ENCODE measurements at regions not wholly inside any gene's neighbourhood (a gene's known extent, or its start where the extent isn't known, plus 50 kb on each side); places are given as distances from the start of the nearest gene placed in this dataset.

DNA sequence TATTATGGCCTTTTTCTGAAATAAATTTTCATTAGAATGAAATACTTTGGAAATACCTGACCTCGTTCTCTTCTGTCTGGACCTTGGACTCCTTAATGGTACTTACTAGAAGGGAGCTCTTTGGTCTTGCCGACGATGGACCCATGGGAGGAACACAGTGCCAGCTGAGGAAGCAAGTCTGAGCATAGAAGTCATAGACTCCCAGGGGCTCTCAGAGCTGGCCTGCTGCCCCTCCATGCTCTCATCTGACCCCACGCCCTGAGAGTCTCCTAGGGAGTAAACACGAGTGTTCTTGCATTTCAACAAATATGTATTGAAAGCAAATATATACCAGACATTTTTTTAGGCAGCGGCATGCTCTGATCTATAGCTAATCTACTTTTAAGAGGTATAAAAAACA, 87.8 kb downstream of the PLEKHG1 start (continued):
- TF ChIP-seq ZNF160 (CRISPR knock-in tag; IDR thresholded peaks at IDR 0.05): no peak

DNA sequence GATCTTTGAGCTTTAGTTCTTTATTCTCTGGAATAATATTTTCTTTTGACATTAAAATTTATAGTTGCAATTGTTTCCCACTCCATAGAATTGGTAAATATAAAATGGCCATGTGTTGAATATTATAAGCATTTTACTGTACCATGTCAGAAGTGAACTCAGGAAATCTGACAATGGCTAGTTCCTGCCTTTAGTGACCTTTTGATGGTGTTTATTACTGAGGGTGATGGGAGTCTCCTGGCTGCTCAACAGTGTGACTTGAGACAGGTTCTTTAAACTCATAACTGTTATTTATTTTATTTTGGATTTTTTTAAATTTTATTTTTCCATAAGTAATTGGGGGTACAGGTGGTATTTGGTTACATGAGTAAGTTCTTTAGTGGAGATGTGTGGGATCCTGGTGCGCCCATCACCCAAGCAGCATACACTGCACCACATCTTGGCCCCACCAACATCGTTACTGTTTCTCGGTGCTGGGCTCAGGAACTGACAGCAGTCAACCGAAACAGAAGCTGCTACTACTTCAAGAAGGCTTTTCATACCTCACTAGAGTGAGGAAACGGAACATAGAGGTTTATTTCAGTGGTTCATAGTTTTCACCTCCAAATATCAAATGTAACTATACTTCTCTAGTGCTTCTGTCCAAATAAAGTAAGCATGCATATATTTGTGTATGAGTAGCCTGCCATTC, 90.4 kb downstream of the PLEKHG1 start:
- Histone ChIP-seq H3K4me3 (replicated peaks in 1 of 3; ENCODE audit: insufficient read depth in 1 of 3, low read depth in 2 of 3, low read length in 3 of 3) (no peak overlapping the region), H2AFZ (ENCODE audit: low read length) (no peak overlapping the region), H3K27me3 (ENCODE audit: control insufficient read depth in 1 of 2, insufficient read depth in 2 of 2, low read length in 2 of 2) (no peaks in the 10 kb centered on the region), H3K4me1 (ENCODE audit: insufficient read depth, low read length) (peaks cover 12% of the 10 kb centered on the region), H4K20me1 (ENCODE audit: insufficient read depth, low read length) (no peaks in the 10 kb centered on the region), H3K79me2 (ENCODE audit: insufficient read depth, low read length) (no peaks in the 10 kb centered on the region), H3K9ac (ENCODE audit: insufficient read depth, low read depth, low read length) (no peak overlapping the region), H3K27ac (ENCODE audit: extremely low read length, insufficient read depth, low read length) (no peak overlapping the region), H3K4me2 (ENCODE audit: low read depth, low read length) (no peak overlapping the region), H3K36me3 (replicated peaks in 1 of 2; ENCODE audit: control insufficient read depth in 1 of 2, insufficient read depth in 2 of 2, low read length in 2 of 2) (no peaks in the 10 kb centered on the region), H3K9me3 (ENCODE audit: low read length) (no peaks in the 10 kb centered on the region)
- ChIA-PET CTCF (ENCODE audit: low intra/inter-chr PET ratio, low total read pairs) (no interaction called here), POLR2A (no interaction called here)
- DNase-seq (ENCODE audit: low spot score): no peak
- in situ Hi-C loops (cut with HindIII; ENCODE audit: extremely low pct_ligation_motif_present, low pct_unique_long_range_greater_than_20kb) (no loop called here), intact Hi-C loops (cut with micrococcal nuclease; ENCODE audit: unreplicated experiment) (no loop called here)
- FAIRE-seq: no peak
- no peak for TF ChIP-seq SMARCE1 (IDR thresholded peaks at IDR 0.05; ENCODE audit: borderline replicate concordance)
- no peak for TF ChIP-seq GATAD2A (CRISPR knock-in tag; IDR thresholded peaks at IDR 0.05)
- no peak for TF ChIP-seq ZNF274 (CRISPR knock-in tag; IDR thresholded peaks at IDR 0.05)
- TF ChIP-seq KLF13 (CRISPR knock-in tag; IDR thresholded peaks at IDR 0.05): no peak
- no peak for TF ChIP-seq BRD4 (CRISPR knock-in tag; IDR thresholded peaks at IDR 0.05)
- TF ChIP-seq ZNF10 (CRISPR knock-in tag; IDR thresholded peaks at IDR 0.05; ENCODE audit: borderline replicate concordance, low read depth): no peak
- no peak for TF ChIP-seq ZNF777 (CRISPR knock-in tag; IDR thresholded peaks at IDR 0.05)
- TF ChIP-seq MED1 (CRISPR knock-in tag; IDR thresholded peaks at IDR 0.05): no peak
- TF ChIP-seq ARID2 (CRISPR knock-in tag; IDR thresholded peaks at IDR 0.05; ENCODE audit: borderline replicate concordance): no peak
- no peak for TF ChIP-seq ZNF292 (CRISPR knock-in tag; IDR thresholded peaks at IDR 0.05; ENCODE audit: borderline replicate concordance, low read depth)
- TF ChIP-seq, protein P1, sequence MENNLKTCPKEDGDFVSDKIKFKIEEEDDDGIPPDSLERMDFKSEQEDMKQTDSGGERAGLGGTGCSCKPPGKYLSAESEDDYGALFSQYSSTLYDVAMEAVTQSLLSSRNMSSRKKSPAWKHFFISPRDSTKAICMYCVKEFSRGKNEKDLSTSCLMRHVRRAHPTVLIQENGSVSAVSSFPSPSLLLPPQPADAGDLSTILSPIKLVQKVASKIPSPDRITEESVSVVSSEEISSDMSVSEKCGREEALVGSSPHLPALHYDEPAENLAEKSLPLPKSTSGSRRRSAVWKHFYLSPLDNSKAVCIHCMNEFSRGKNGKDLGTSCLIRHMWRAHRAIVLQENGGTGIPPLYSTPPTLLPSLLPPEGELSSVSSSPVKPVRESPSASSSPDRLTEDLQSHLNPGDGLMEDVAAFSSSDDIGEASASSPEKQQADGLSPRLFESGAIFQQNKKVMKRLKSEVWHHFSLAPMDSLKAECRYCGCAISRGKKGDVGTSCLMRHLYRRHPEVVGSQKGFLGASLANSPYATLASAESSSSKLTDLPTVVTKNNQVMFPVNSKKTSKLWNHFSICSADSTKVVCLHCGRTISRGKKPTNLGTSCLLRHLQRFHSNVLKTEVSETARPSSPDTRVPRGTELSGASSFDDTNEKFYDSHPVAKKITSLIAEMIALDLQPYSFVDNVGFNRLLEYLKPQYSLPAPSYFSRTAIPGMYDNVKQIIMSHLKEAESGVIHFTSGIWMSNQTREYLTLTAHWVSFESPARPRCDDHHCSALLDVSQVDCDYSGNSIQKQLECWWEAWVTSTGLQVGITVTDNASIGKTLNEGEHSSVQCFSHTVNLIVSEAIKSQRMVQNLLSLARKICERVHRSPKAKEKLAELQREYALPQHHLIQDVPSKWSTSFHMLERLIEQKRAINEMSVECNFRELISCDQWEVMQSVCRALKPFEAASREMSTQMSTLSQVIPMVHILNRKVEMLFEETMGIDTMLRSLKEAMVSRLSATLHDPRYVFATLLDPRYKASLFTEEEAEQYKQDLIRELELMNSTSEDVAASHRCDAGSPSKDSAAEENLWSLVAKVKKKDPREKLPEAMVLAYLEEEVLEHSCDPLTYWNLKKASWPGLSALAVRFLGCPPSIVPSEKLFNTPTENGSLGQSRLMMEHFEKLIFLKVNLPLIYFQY (CRISPR knock-in tag; IDR thresholded peaks at IDR 0.05; ENCODE audit: borderline replicate concordance): no peak
- no peak for TF ChIP-seq CREM (IDR thresholded peaks at IDR 0.05)
- no peak for TF ChIP-seq CREM (CRISPR knock-in tag; IDR thresholded peaks at IDR 0.05)
- no peak for TF ChIP-seq ZBTB42 (CRISPR knock-in tag; IDR thresholded peaks at IDR 0.05)
- TF ChIP-seq, protein P2, sequence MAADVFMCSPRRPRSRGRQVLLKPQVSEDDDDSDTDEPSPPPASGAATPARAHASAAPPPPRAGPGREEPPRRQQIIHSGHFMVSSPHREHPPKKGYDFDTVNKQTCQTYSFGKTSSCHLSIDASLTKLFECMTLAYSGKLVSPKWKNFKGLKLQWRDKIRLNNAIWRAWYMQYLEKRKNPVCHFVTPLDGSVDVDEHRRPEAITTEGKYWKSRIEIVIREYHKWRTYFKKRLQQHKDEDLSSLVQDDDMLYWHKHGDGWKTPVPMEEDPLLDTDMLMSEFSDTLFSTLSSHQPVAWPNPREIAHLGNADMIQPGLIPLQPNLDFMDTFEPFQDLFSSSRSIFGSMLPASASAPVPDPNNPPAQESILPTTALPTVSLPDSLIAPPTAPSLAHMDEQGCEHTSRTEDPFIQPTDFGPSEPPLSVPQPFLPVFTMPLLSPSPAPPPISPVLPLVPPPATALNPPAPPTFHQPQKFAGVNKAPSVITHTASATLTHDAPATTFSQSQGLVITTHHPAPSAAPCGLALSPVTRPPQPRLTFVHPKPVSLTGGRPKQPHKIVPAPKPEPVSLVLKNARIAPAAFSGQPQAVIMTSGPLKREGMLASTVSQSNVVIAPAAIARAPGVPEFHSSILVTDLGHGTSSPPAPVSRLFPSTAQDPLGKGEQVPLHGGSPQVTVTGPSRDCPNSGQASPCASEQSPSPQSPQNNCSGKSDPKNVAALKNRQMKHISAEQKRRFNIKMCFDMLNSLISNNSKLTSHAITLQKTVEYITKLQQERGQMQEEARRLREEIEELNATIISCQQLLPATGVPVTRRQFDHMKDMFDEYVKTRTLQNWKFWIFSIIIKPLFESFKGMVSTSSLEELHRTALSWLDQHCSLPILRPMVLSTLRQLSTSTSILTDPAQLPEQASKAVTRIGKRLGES (CRISPR knock-in tag; IDR thresholded peaks at IDR 0.05; ENCODE audit: borderline replicate concordance): no peak
- TF ChIP-seq CEBPB (IDR thresholded peaks at IDR 0.05; ENCODE audit: borderline replicate concordance, low read depth, low read length): no peak
- TF ChIP-seq MYC (CRISPR knock-in tag; IDR thresholded peaks at IDR 0.05; ENCODE audit: borderline replicate concordance): no peak
- 57% methylated on average over 5 of the region's 5 CpGs for WGBS (ENCODE audit: low lambda C conversion rate)
- no peak for ATAC-seq
- no TSS peak for BruUV-seq (replicated peaks)

All from HepG2 (cell line).